Coronary artery (tissue), 2 donors: ENCODE measurements at regions not wholly inside any gene's neighbourhood (a gene's known extent, or its start where the extent isn't known, plus 50 kb on each side); places are given as distances from the start of the nearest gene placed in this dataset.
A peak's percentile ranks its signal among the peaks of the same experiment; 100 is the strongest.

Experiments
- DNase-seq: peaks from one replicate; pipeline ENCODE4 v3.0.0-alpha.2; 2017; ENCODE audit warnings: low spot score
- H3K27ac ChIP-seq, 2 donors: fragments of 200-600 bp; sonication (generic); one replicate each; pipeline ENCODE4 v1.5.1; 2016 to 2019
- H3K4me3 ChIP-seq: fragments of 200-600 bp; sonication (generic); 2 replicates; pipeline ENCODE4 v1.5.1; 2016; ENCODE audit warnings: mild to moderate bottlenecking, moderate library complexity
- TF ChIP-seq, protein P1 (sequence below): fragments of 200-600 bp; sonication (generic); IDR thresholded peaks from one replicate; pipeline ENCODE4 v1.5.1; 2019; ENCODE audit warnings: antibody characterized with exemption

DNA sequence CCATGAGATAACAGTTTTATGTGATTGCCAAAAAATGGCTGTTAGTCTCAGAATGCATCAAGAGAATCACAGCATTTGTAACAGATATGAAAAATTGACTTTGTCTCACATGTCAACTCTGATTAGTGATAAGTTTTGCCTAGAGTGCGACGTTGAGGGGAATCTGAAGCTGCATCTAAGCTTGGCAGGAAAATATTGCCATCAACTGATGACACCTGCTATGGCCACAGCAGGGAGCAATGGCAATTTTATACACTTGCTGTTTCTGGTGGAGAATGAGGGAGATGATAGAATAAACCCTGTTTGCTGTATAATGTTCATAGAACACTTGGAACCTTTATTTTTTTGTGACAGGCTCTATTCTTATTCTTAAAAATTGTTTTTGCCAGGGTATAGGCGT, 205.4 kb upstream of the GNPDA2 start:
- TF ChIP-seq, protein P1, sequence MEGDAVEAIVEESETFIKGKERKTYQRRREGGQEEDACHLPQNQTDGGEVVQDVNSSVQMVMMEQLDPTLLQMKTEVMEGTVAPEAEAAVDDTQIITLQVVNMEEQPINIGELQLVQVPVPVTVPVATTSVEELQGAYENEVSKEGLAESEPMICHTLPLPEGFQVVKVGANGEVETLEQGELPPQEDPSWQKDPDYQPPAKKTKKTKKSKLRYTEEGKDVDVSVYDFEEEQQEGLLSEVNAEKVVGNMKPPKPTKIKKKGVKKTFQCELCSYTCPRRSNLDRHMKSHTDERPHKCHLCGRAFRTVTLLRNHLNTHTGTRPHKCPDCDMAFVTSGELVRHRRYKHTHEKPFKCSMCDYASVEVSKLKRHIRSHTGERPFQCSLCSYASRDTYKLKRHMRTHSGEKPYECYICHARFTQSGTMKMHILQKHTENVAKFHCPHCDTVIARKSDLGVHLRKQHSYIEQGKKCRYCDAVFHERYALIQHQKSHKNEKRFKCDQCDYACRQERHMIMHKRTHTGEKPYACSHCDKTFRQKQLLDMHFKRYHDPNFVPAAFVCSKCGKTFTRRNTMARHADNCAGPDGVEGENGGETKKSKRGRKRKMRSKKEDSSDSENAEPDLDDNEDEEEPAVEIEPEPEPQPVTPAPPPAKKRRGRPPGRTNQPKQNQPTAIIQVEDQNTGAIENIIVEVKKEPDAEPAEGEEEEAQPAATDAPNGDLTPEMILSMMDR = no peak
- DNase-seq = no peak
- Histone ChIP-seq H3K4me3 (no peak overlapping the region), H3K27ac (no peak overlapping the region)

DNA sequence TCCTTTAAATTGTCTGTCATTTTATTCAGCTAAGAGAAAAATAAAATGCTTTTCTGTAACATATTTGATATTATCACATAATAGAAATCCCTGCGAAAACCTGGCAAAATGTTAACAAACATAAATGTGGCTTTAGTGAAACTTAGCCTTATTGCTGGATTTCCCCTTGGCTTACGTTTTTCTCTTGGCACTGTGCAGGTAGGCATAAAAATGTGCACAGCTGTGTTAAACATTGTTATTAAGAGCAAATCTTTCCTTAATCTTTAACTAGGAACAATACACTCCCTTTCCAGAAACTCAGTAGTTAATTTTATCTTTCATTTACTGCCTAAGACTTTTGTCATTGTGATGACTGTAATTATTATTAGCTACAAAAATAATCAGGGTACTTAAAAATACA, 202.4 kb upstream of the GNPDA2 start:
- no peak overlapping the region for H3K27ac ChIP-seq
- TF ChIP-seq, protein P1 = no peak
- H3K4me3 ChIP-seq = no peak overlapping the region
- DNase-seq = no peak

DNA sequence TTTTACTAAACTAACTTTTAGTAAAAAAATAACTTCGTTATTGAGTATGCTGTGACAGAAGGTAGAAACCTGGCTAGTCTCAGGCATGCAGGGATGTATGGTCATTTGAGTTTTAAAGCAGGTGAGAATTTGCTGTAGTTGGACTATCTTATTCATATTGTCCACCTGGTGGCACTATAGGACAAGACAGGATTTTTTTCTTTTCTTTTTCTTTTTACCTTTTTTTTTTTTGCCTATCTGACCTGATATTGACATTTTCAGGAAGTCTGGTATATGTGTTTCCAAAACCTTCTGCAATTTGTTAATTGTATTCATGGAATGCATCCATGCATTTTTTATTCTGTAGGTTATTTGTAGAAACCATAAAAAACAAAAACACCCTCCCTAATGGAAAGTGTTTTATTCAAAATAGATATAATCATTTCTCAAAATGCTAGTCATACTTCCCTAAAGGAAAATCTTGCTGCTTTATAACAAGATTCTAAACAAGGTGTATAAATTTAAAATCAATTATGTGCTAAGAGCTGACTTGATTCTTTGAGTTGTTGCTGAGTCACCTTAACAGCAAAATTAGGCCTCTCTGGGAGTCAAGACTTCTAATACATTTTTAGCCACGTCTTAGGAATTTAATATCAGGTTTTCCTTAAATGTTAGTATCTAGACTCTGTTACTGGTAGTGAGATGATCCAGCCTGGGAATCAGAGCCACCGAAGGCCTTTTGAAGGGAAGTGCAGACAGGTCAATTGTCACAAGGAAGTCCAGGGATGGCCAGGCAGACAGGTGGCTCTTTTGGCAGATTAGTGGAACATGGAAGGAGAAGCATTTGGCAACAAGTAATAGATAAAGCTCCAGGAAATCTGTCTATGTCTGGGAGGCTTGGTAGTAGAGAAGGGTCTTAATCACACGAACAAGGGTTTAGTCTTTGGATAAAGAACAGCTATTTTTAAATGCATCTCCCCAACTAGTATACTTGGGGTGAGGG, 201.3 kb upstream of the GNPDA2 start:
- Histone ChIP-seq H3K4me3 (no peak overlapping the region), H3K27ac (no peak overlapping the region)
- TF ChIP-seq, protein P1 = no peak
- DNase-seq = no peak

DNA sequence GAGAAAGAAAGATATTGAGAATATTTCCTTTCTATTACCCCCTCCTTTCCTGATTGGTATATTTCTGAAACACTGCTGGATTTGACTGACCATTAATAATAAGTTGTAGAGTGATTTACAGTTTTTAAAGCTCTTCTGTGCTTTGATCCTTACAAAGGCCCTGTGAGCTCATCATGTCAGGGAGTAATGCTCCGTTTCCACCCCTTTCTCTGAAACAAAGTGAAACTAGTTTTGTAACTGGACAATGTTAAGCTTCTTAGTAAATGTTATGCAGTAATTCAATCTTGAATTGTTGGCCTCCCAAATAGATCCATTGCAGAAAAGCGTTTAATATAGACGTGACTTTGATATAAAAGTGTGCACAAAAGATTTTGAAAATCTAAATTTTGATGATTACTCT, 190.1 kb upstream of the GNPDA2 start:
- H3K27ac ChIP-seq = no peak overlapping the region
- no peak for DNase-seq
- H3K4me3 ChIP-seq = peak overlapping the region; percentile 51
- TF ChIP-seq, protein P1 = no peak

DNA sequence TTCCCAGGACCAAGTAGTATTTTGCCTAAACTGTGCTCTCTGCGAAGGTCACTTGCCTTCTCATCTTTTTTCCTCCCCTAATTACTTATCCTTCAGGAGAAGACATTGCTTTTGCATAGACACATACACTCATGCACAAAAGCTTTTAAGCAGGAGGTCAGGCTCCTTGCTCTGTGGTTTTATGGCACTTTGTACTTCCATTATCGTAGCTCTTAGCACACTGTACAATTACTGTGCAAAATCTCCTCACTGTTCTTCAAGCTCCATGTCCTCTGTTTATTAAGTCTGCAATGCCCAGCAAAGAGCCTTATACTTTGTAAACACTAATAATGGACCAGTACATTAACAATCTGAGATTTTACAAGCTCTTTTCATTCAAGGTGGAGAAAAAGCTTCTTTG, 188.4 kb upstream of the GNPDA2 start:
- TF ChIP-seq, protein P1 = no peak
- no peak overlapping the region for H3K4me3 ChIP-seq
- no peak for DNase-seq
- H3K27ac ChIP-seq = no peak overlapping the region

DNA sequence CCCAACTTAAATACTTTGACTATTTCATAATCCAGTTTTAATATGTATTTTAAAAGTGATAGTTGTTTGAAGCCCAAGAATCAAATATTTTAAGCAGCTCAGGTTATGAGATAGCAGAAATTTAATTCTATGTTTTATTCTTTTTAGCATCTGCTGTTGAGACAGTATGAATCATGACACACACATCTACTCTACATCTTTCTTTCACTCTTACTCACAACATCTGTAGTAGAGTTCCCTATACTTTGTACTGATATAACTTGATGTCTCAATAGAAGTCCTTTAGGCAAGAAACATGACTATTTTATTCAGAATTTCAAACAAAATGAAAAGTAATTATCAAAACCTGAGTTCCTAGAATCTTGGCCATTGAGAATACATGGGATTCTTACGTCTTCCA, 187.9 kb upstream of the GNPDA2 start:
- TF ChIP-seq, protein P1 = no peak
- DNase-seq = no peak

DNA sequence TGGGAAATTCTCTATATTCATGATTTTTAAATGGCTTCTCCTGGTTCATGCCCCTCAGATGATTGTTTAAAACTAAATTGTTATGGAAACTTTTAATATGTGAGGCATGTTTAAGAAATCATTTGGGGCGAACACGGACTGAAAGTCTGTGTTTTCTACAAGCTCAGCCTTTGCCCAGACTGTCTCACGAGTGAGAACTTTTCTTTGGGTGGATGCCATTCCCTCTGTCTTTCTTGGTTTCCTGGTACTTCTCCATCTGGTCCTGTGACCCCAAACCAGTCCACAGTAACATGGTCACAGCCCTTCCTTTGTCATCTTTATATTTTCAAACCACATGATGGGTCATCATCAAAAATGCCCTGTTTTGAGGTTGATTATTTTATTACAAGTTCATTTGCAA, 186.6 kb upstream of the GNPDA2 start:
- no peak for DNase-seq

More for the DNA sequence above, 187.9 kb upstream of the GNPDA2 start:
- Histone ChIP-seq H3K27ac (no peak overlapping the region), H3K4me3 (no peak overlapping the region)

More for the DNA sequence above, 186.6 kb upstream of the GNPDA2 start:
- Histone ChIP-seq H3K4me3 (no peak overlapping the region), H3K27ac (no peak overlapping the region)
- TF ChIP-seq, protein P1 = no peak
